Activated CD4-positive, alpha-beta T cell treated with anti-CD3 and anti-CD28 coated beads, Interleukin-2, Interleukin-6, amounts not matched to agents 100 ng/mL and 50 ng/mL, durations not matched to agents 16 hours and 8 hours (primary cell): ENCODE measurements at regions not wholly inside any gene's neighbourhood (a gene's known extent, or its start where the extent isn't known, plus 50 kb on each side); places are given as distances from the start of the nearest gene placed in this dataset.
A peak's percentile ranks its signal among the peaks of the same experiment; 100 is the strongest.
"Not testable (repeated sequence)": the region's sequence is repeated elsewhere in the genome, so short reads cannot be mapped to it uniquely, and the experiment has no call there.

ENCODE experiments used
- DNase-seq: peaks from one replicate; pipeline ENCODE4 v3.0.0-alpha.2; 2020

GRCh38 chr9:41367301-41367700 is 178.2 kb upstream of the ZNG1F start:
- DNase-seq, result not testable (repeated sequence)

GRCh38 chr9:41361790-41362189 is 172.7 kb upstream of the ZNG1F start:
- DNase-seq, result not testable (repeated sequence)

- DNase-seq, result peak; percentile 31
Measured at GRCh38 chr9:41359116-41359515, 170.0 kb upstream of the ZNG1F start.

- peak; percentile 89 for DNase-seq
Measured at GRCh38 chr9:41358682-41359081, 169.6 kb upstream of the ZNG1F start.

- not testable (repeated sequence) for DNase-seq
Measured at GRCh38 chr9:41357918-41358404, 168.8 kb upstream of the ZNG1F start.

GRCh38 chr9:41357350-41357748 is 168.2 kb upstream of the ZNG1F start:
- DNase-seq, result not testable (repeated sequence)

- peak; percentile 91 for DNase-seq
Measured at GRCh38 chr9:41356588-41357349, 167.7 kb upstream of the ZNG1F start.

- DNase-seq, result not testable (repeated sequence)
Measured at GRCh38 chr9:41355712-41356450, 166.8 kb upstream of the ZNG1F start.

GRCh38 chr9:41354978-41355377 is 165.9 kb upstream of the ZNG1F start:
- DNase-seq, result peak; percentile 22

GRCh38 chr9:41354060-41354934 is 165.2 kb upstream of the ZNG1F start:
- DNase-seq, result not testable (repeated sequence)

GRCh38 chr9:41353026-41353425 is 163.9 kb upstream of the ZNG1F start:
- DNase-seq, result not testable (repeated sequence)

- not testable (repeated sequence) for DNase-seq
Measured at GRCh38 chr9:41352390-41352789, 163.3 kb upstream of the ZNG1F start.

- DNase-seq, result not testable (repeated sequence)
Measured at GRCh38 chr9:41347893-41348292, 158.8 kb upstream of the ZNG1F start.

- not testable (repeated sequence) for DNase-seq
Measured at GRCh38 chr9:41332562-41332961, 143.4 kb upstream of the ZNG1F start.

- not testable (repeated sequence) for DNase-seq
Measured at GRCh38 chr9:41321277-41321676, 132.2 kb upstream of the ZNG1F start.

- DNase-seq, result not testable (repeated sequence)
Measured at GRCh38 chr9:41308953-41309352, 119.8 kb upstream of the ZNG1F start.

GRCh38 chr9:41285744-41286143 is 96.6 kb upstream of the ZNG1F start:
- DNase-seq, result not testable (repeated sequence)

GRCh38 chr9:41280299-41281238 is 91.5 kb upstream of the ZNG1F start:
- not testable (repeated sequence) for DNase-seq

- DNase-seq, result not testable (repeated sequence)
Measured at GRCh38 chr9:41279437-41279836, 90.3 kb upstream of the ZNG1F start.

- not testable (repeated sequence) for DNase-seq
Measured at GRCh38 chr9:41279033-41279432, 89.9 kb upstream of the ZNG1F start.

GRCh38 chr9:41273549-41274267 is 84.6 kb upstream of the ZNG1F start:
- DNase-seq, result peak; percentile 87
